ENCODE measurements at regions not wholly inside any gene's neighbourhood (a gene's known extent, or its start where the extent isn't known, plus 50 kb on each side); places are given as distances from the start of the nearest gene placed in this dataset.

DNA sequence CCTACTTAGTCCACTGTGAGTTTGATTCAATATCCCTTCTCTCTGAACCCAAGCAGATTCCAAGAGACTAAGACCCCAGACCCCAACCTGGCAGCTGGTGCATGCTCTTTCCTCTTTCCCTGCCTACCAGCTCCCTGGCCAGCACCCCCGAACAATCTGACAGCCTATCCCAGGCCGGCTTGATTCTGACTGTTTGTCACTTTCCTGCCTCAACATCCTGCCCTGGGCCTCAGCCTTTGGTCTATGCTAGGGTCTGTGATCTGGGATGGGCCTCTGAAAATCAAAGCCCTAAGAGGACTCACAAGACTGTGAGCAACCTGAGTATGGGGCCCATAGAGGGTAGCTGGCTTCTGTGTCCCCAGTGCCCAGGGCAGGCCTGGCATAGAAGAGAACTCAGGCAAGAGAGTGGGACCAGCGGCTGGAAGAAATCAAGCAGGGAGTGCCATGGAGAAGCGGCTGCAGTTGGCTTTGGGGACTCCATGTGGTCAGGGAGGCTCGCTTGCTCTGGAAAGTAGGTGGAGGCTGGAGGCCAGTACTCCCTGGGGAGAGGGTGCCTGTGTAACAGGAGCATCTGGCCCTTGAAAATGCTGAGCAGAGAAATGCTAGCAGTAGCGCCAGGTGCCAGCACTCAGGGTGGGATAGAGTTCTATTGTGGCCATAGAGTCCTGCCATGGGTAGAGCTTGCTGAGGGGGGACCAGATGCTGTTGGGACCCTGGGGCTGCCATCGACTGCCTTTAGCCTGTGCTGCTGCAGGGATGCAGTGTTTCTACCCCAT is 343.9 kb downstream of the DYSF start:
- no peak overlapping the region for H3K4me2 ChIP-seq (ENCODE audit: low read depth, low read length)
- peaks cover 4% of the 10 kb centered on the region; the same call in 1 of the 2 replicates for H4K20me1 ChIP-seq (ENCODE audit: insufficient read depth, low read length)
- DNase-seq (ENCODE audit: low spot score) = no peak
- ChIA-PET CTCF (ENCODE audit: low intra/inter-chr PET ratio, low total read pairs) (interaction anchor here (1.6 to 4.5 kb wide), 3 partner anchors 187 to 251 kb away, joined by 16 to 35 read pairs (median 18); no protein-coding TSS in a partner anchor), POLR2A (no interaction called here)
- H3K36me3 ChIP-seq (replicated peaks in 1 of 2; ENCODE audit: control insufficient read depth in 1 of 2, insufficient read depth in 2 of 2, low read length in 2 of 2) = no peaks in the 10 kb centered on the region
- H3K79me2 ChIP-seq (ENCODE audit: insufficient read depth, low read length) = no peaks in the 10 kb centered on the region
- no TSS peak for BruUV-seq (replicated peaks)
- peaks cover 10% of the 10 kb centered on the region; the same call in 1 of the 2 replicates for H3K4me1 ChIP-seq (ENCODE audit: insufficient read depth, low read length)
- 40% methylated on average over 5 of the region's 7 CpGs for WGBS (ENCODE audit: low lambda C conversion rate)
- no peak overlapping the region for H3K4me3 ChIP-seq (replicated peaks in 1 of 3; ENCODE audit: insufficient read depth in 1 of 3, low read depth in 2 of 3, low read length in 3 of 3)
- no peak for FAIRE-seq
- in situ Hi-C loops (cut with HindIII; ENCODE audit: extremely low pct_ligation_motif_present, low pct_unique_long_range_greater_than_20kb) (no loop called here), intact Hi-C loops (cut with micrococcal nuclease; ENCODE audit: unreplicated experiment) (no loop called here)
- no peak overlapping the region for H3K27ac ChIP-seq (ENCODE audit: extremely low read length, insufficient read depth, low read length)
- no peak for ATAC-seq
- no peak overlapping the region for H2AFZ ChIP-seq (ENCODE audit: low read length)
- peaks cover 2 to 41% of the 10 kb centered on the region in 2 experiments; a peak in 4 of 5 replicates for H3K27me3 ChIP-seq (ENCODE audit: control insufficient read depth in 1 of 2, insufficient read depth in 2 of 2, low read length in 2 of 2)
- TF ChIP-seq STAG1 (CRISPR knock-in tag; IDR thresholded peaks at IDR 0.05) = no peak
- no peak for TF ChIP-seq ZFP82 (CRISPR knock-in tag; IDR thresholded peaks at IDR 0.05; ENCODE audit: borderline replicate concordance)
- no peak for TF ChIP-seq ZNF124 (CRISPR knock-in tag; IDR thresholded peaks at IDR 0.05)
- no peak for TF ChIP-seq ZNF44 (CRISPR knock-in tag; IDR thresholded peaks at IDR 0.05)
- no peak for TF ChIP-seq RFXAP (CRISPR knock-in tag; IDR thresholded peaks at IDR 0.05; ENCODE audit: borderline replicate concordance)
- H3K9ac ChIP-seq (ENCODE audit: insufficient read depth, low read depth, low read length) = no peak overlapping the region
- H3K9me3 ChIP-seq (ENCODE audit: low read length) = no peaks in the 10 kb centered on the region

DNA sequence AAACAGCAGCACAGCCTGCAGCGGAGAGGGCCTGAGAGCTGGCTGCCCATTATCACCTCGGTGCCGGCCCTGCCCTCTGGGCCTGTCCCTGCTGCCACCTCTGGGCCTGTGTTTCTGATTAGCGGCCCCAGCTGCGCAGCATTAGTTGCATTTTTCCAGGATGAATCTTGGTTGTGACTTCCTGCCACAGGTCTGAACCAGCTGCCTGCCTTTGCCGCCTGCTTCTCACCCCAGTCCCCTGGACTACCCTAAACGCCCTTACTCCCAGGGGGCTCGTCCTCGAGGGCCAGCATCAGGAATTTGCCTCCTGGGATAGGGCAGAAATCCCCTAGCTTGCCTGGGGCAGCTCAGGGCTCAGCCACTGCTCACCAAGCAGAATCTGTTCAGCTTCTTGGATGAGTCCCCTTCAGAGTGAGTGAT is 342.8 kb downstream of the DYSF start:
- no peak overlapping the region for H2AFZ ChIP-seq (ENCODE audit: low read length)
- no TSS peak for BruUV-seq (replicated peaks)
- H4K20me1 ChIP-seq (ENCODE audit: insufficient read depth, low read length) = peaks cover 4% of the 10 kb centered on the region; the same call in 1 of the 2 replicates
- FAIRE-seq (no peak), ATAC-seq (no peak), DNase-seq (ENCODE audit: low spot score) (no peak)
- no peak overlapping the region for H3K27ac ChIP-seq (ENCODE audit: extremely low read length, insufficient read depth, low read length)
- TF ChIP-seq, protein P1, sequence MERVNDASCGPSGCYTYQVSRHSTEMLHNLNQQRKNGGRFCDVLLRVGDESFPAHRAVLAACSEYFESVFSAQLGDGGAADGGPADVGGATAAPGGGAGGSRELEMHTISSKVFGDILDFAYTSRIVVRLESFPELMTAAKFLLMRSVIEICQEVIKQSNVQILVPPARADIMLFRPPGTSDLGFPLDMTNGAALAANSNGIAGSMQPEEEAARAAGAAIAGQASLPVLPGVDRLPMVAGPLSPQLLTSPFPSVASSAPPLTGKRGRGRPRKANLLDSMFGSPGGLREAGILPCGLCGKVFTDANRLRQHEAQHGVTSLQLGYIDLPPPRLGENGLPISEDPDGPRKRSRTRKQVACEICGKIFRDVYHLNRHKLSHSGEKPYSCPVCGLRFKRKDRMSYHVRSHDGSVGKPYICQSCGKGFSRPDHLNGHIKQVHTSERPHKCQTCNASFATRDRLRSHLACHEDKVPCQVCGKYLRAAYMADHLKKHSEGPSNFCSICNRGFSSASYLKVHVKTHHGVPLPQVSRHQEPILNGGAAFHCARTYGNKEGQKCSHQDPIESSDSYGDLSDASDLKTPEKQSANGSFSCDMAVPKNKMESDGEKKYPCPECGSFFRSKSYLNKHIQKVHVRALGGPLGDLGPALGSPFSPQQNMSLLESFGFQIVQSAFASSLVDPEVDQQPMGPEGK (CRISPR knock-in tag; IDR thresholded peaks at IDR 0.05) = no peak
- TF ChIP-seq FOXK1 (CRISPR knock-in tag; IDR thresholded peaks at IDR 0.05; ENCODE audit: borderline replicate concordance, low read depth) (no peak), DPF2 (CRISPR knock-in tag; IDR thresholded peaks at IDR 0.05; ENCODE audit: borderline replicate concordance, low read depth) (no peak)
- TF ChIP-seq, protein P2, sequence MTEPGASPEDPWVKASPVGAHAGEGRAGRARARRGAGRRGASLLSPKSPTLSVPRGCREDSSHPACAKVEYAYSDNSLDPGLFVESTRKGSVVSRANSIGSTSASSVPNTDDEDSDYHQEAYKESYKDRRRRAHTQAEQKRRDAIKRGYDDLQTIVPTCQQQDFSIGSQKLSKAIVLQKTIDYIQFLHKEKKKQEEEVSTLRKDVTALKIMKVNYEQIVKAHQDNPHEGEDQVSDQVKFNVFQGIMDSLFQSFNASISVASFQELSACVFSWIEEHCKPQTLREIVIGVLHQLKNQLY (CRISPR knock-in tag; IDR thresholded peaks at IDR 0.05) = no peak
- TF ChIP-seq, protein P3, sequence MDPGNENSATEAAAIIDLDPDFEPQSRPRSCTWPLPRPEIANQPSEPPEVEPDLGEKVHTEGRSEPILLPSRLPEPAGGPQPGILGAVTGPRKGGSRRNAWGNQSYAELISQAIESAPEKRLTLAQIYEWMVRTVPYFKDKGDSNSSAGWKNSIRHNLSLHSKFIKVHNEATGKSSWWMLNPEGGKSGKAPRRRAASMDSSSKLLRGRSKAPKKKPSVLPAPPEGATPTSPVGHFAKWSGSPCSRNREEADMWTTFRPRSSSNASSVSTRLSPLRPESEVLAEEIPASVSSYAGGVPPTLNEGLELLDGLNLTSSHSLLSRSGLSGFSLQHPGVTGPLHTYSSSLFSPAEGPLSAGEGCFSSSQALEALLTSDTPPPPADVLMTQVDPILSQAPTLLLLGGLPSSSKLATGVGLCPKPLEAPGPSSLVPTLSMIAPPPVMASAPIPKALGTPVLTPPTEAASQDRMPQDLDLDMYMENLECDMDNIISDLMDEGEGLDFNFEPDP (CRISPR knock-in tag; conservative IDR thresholded peaks at IDR 0.05) = no peak
- no peaks in the 10 kb centered on the region for H3K9me3 ChIP-seq (ENCODE audit: low read length)
- H3K27me3 ChIP-seq (ENCODE audit: control insufficient read depth in 1 of 2, insufficient read depth in 2 of 2, low read length in 2 of 2) = peaks cover 2 to 47% of the 10 kb centered on the region in 2 experiments; a peak in 4 of 5 replicates
- H3K4me2 ChIP-seq (ENCODE audit: low read depth, low read length) = no peak overlapping the region
- no peak overlapping the region for H3K4me3 ChIP-seq (replicated peaks in 1 of 3; ENCODE audit: insufficient read depth in 1 of 3, low read depth in 2 of 3, low read length in 3 of 3)
- H3K9ac ChIP-seq (ENCODE audit: insufficient read depth, low read depth, low read length) = no peak overlapping the region
- ChIA-PET POLR2A (no interaction called here), CTCF (ENCODE audit: low intra/inter-chr PET ratio, low total read pairs) (no interaction called here)
- no peaks in the 10 kb centered on the region for H3K79me2 ChIP-seq (ENCODE audit: insufficient read depth, low read length)
- peaks cover 10% of the 10 kb centered on the region; the same call in 1 of the 2 replicates for H3K4me1 ChIP-seq (ENCODE audit: insufficient read depth, low read length)
- WGBS (ENCODE audit: low lambda C conversion rate) = 15% methylated on average over 9 of the region's 9 CpGs
- H3K36me3 ChIP-seq (replicated peaks in 1 of 2; ENCODE audit: control insufficient read depth in 1 of 2, insufficient read depth in 2 of 2, low read length in 2 of 2) = no peaks in the 10 kb centered on the region
- intact Hi-C loops (cut with micrococcal nuclease; ENCODE audit: unreplicated experiment) = no loop called here
- in situ Hi-C loops (cut with HindIII; ENCODE audit: extremely low pct_ligation_motif_present, low pct_unique_long_range_greater_than_20kb) = no loop called here

All from HepG2 (cell line).